ENCODE measurements at regions not wholly inside any gene's neighbourhood (a gene's known extent, or its start where the extent isn't known, plus 50 kb on each side); places are given as distances from the start of the nearest gene placed in this dataset.

DNA sequence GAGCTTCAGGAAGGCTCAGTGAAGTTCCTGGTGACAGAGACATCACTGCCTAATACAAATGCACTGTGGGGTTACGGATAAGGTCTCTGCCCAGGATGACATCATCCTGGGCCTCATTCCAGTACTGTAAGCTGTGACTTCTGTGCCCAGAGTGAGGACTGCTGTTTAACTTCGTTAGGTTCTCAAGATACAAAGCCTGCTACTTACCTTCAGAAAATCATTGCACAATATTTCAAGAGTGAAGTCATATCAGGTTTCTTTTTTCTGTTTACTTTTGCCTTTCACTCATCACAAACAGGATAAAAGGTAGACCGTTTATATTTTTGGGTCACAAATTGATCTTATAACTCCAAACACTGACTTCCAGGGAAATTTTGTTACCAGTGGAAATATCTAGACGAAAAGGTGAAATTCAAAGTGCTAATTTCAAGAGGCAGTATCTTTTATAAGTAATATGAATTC, 241.2 kb downstream of the PIK3R1 start:
- H3K9me3 ChIP-seq (ENCODE audit: control insufficient read depth, insufficient read depth, low read depth, low read length) = peaks cover 11% of the 10 kb centered on the region; the same call in 1 of the 2 replicates

DNA sequence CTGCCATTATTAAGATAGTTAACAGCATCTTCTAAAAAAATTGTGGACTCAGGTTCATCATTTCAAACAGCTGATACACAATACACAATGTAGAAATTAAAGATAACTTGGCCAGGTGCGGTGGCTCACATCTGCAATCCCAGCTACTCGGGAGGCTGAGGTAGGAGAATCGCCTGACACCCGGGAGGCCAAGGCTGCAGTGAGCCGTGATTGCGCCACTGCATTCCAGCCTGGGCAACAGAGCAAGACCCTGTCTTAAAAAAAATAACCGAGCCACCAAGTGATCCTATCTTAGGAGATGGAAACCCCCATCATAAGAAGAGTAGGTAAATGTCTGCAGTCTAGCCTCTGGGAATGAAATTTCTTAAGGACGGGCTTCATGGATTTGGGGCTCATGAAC, 241.7 kb downstream of the PIK3R1 start:
- Histone ChIP-seq H3K36me3 (ENCODE audit: control insufficient read depth, insufficient read depth, low read length) (no peaks in the 10 kb centered on the region), H3K4me3 (ENCODE audit: low read depth, low read length) (no peak overlapping the region), H3K9me3 (ENCODE audit: control insufficient read depth, insufficient read depth, low read depth, low read length) (peaks cover 11% of the 10 kb centered on the region; the same call in 1 of the 2 replicates), H3K27ac (ENCODE audit: low read depth, low read length) (no peak overlapping the region), H3K4me1 (ENCODE audit: control insufficient read depth, insufficient read depth, low read length) (peaks cover 15% of the 10 kb centered on the region), H3K27me3 (ENCODE audit: control insufficient read depth, insufficient read depth, low read length) (no peaks in the 10 kb centered on the region), H3K9ac (ENCODE audit: low read length) (no peak overlapping the region)

More for the DNA sequence above, 241.2 kb downstream of the PIK3R1 start:
- H3K4me3 ChIP-seq (ENCODE audit: low read depth, low read length) = no peak overlapping the region
- H3K27ac ChIP-seq (ENCODE audit: low read depth, low read length) = no peak overlapping the region
- H3K36me3 ChIP-seq (ENCODE audit: control insufficient read depth, insufficient read depth, low read length) = no peaks in the 10 kb centered on the region
- H3K4me1 ChIP-seq (ENCODE audit: control insufficient read depth, insufficient read depth, low read length) = peaks cover 15% of the 10 kb centered on the region
- H3K9ac ChIP-seq (ENCODE audit: low read length) = no peak overlapping the region
- H3K27me3 ChIP-seq (ENCODE audit: control insufficient read depth, insufficient read depth, low read length) = no peaks in the 10 kb centered on the region

DNA sequence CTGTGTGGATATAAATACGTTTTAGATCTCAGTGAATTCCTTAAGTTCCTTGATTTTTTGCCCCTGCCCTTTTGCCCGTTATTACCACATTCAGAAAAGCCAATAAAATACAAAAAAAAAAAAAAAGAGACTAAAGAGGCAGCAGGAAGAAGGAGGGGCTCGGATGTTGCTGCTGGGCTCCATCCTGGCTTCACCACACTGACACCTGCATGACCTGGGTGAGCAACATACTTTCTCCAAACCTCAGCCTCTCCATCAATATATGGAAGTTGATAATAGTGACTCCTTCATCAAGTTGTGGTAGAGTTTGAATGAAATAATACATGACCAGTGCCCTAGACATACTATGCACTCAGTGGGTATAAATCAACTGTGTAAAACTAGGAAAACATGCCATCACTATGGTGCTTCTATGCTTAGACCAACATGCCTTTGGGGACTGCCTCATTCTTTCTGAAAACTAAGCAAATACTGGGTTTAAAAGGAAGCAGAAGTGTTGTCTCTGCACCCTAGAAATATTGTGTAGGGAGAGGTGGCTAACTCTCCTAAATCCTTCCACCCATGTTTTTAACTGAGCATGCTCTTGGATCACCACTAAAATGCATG, 243.0 kb downstream of the PIK3R1 start:
- Histone ChIP-seq H3K36me3 (ENCODE audit: control insufficient read depth, insufficient read depth, low read length) (no peaks in the 10 kb centered on the region), H3K9ac (ENCODE audit: low read length) (no peak overlapping the region), H3K9me3 (ENCODE audit: control insufficient read depth, insufficient read depth, low read depth, low read length) (peaks cover 11% of the 10 kb centered on the region; the same call in 1 of the 2 replicates), H3K27me3 (ENCODE audit: control insufficient read depth, insufficient read depth, low read length) (no peaks in the 10 kb centered on the region), H3K27ac (ENCODE audit: low read depth, low read length) (no peak overlapping the region), H3K4me3 (ENCODE audit: low read depth, low read length) (no peak overlapping the region), H3K4me1 (ENCODE audit: control insufficient read depth, insufficient read depth, low read length) (peaks cover 15% of the 10 kb centered on the region)

DNA sequence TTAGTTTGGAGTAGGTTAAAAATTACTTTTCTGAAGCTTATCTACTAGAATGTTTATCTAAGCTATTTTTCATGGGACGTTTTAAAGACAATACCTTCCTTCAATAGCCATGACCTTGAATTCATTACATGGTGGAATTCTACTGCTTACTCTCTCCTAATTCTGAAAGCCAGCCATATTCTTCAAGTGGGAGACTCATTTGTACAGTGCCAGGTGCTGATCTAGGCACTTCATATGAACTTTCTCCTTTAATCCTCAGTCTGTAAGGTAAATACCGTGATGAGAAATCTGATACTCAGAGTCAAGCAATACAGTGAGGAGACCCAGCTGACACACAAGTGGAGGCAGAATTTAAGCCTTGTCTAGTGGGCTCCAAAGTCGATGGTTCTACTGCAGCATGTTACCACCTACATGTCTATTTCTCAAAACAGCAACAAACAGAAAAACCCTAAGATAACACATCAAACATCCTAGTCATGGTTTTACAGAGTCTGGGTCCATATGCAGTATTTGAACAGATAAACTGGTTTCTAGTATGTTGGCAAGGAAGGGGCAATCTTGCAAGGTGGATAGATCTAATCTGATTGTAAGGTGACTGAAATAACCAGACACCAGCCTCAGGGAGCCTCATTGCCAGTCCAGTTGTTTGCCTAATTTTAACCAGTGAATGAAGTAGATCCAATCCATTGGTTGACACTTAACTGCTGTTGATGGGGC, 243.7 kb downstream of the PIK3R1 start:
- no peak overlapping the region for H3K9ac ChIP-seq (ENCODE audit: low read length)
- no peak overlapping the region for H3K27ac ChIP-seq (ENCODE audit: low read depth, low read length)
- no peaks in the 10 kb centered on the region for H3K36me3 ChIP-seq (ENCODE audit: control insufficient read depth, insufficient read depth, low read length)
- H3K9me3 ChIP-seq (ENCODE audit: control insufficient read depth, insufficient read depth, low read depth, low read length) = peaks cover 6% of the 10 kb centered on the region; the same call in 1 of the 2 replicates
- H3K4me3 ChIP-seq (ENCODE audit: low read depth, low read length) = no peak overlapping the region
- peaks cover 15% of the 10 kb centered on the region for H3K4me1 ChIP-seq (ENCODE audit: control insufficient read depth, insufficient read depth, low read length)
- no peaks in the 10 kb centered on the region for H3K27me3 ChIP-seq (ENCODE audit: control insufficient read depth, insufficient read depth, low read length)

DNA sequence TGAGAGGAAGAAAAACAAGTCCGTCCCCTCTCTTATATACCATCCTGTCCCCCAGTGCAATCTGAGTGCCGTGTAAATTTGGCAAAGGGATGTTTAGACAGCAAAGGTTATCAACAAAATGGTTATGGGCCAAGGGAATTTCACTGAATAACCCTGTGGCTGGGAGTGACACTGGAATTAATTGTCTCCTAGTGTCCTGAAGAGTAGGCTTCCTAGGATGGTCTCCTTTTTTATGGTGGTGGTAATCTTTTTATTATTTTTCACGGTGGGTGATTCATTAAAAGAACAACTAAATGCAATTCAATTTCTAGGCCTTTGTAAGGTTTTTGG, 244.2 kb downstream of the PIK3R1 start:
- Histone ChIP-seq H3K36me3 (ENCODE audit: control insufficient read depth, insufficient read depth, low read length) (no peaks in the 10 kb centered on the region), H3K9ac (ENCODE audit: low read length) (no peak overlapping the region), H3K9me3 (ENCODE audit: control insufficient read depth, insufficient read depth, low read depth, low read length) (0 out of 2 replicates have a peak, but pooled peaks cover under 1% of the 10 kb centered on the region), H3K27ac (ENCODE audit: low read depth, low read length) (no peak overlapping the region), H3K4me3 (ENCODE audit: low read depth, low read length) (no peak overlapping the region), H3K27me3 (ENCODE audit: control insufficient read depth, insufficient read depth, low read length) (no peaks in the 10 kb centered on the region), H3K4me1 (ENCODE audit: control insufficient read depth, insufficient read depth, low read length) (peaks cover 15% of the 10 kb centered on the region)

DNA sequence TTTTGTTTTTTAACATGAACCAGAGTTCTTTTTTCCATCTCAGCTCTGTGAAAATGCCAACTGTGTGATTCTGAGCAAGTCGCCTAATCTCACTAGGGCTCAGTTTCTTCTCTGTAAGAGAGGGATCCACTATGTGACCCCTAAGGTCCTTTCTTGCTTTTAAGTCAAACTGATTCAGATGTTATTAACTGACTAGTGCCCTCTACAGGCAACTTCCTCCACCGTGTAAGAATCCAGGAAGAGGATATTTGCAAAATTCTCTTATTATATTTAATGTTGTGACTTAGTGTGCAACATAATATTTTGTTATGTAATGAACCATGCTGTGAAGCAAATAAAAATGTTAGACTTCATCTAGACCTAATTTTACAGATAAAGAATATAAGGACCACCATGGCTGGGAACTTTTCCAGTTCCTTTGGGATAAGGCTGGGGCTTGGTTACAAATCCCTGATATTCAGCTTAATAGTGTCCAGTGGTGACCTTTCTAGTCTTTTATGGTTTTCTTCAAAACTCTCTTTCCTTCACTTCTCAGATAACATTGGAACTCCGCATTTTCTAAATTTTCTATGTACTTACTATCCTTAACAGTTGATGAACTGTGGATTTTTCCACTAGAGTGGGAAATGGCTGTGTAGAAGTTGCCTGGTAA, 244.7 kb downstream of the PIK3R1 start:
- H3K4me1 ChIP-seq (ENCODE audit: control insufficient read depth, insufficient read depth, low read length) = peaks cover 15% of the 10 kb centered on the region
- H3K27me3 ChIP-seq (ENCODE audit: control insufficient read depth, insufficient read depth, low read length) = no peaks in the 10 kb centered on the region
- H3K9ac ChIP-seq (ENCODE audit: low read length) = no peak overlapping the region
- H3K9me3 ChIP-seq (ENCODE audit: control insufficient read depth, insufficient read depth, low read depth, low read length) = no peaks in the 10 kb centered on the region
- no peak overlapping the region for H3K4me3 ChIP-seq (ENCODE audit: low read depth, low read length)
- no peaks in the 10 kb centered on the region for H3K36me3 ChIP-seq (ENCODE audit: control insufficient read depth, insufficient read depth, low read length)
- no peak overlapping the region for H3K27ac ChIP-seq (ENCODE audit: low read depth, low read length)

DNA sequence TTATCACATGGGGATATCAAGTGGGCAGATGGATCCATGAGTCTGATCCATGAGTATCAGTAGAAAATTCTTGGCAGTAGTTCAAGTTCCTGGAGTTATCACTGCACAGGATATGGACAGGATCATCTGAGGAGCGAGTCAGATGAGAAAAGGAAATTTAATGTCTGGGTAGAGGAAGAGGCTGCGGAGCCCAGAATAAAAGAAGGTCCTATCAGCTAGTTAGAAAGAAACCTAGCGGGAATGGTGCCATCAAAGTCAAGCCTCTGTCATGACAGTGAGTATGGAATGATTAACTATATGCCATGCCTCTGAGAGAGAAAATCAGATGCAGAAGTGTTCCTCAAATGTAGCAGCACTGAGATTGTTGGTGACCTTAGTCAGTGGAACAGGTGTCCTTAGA, 248.1 kb downstream of the PIK3R1 start:
- Histone ChIP-seq H3K27ac (ENCODE audit: low read depth, low read length) (no peak overlapping the region), H3K27me3 (ENCODE audit: control insufficient read depth, insufficient read depth, low read length) (no peaks in the 10 kb centered on the region), H3K36me3 (ENCODE audit: control insufficient read depth, insufficient read depth, low read length) (no peaks in the 10 kb centered on the region), H3K4me1 (ENCODE audit: control insufficient read depth, insufficient read depth, low read length) (peaks cover 10% of the 10 kb centered on the region; the same call in 1 of the 2 replicates), H3K4me3 (ENCODE audit: low read depth, low read length) (no peak overlapping the region), H3K9me3 (ENCODE audit: control insufficient read depth, insufficient read depth, low read depth, low read length) (no peaks in the 10 kb centered on the region), H3K9ac (ENCODE audit: low read length) (no peak overlapping the region)

DNA sequence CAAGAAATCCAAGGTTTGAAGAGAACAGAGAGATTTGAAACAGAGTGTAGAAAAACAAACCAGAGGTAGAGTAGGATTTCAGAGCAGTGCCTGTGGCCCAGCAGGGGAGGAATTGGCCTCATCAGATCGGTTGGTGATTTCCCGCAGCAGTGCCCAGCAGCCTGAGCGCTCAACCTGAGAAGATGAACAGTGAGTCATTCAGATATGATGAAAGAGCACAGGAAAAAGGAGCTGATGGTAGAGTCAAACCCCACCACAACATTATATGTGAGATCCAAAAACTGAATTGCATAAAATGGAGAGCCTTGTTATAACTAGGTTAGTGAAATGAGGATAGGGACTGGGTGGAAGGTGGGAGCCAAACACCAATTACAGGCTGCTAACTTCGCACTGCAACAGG, 248.9 kb downstream of the PIK3R1 start:
- Histone ChIP-seq H3K9ac (ENCODE audit: low read length) (no peak overlapping the region), H3K36me3 (ENCODE audit: control insufficient read depth, insufficient read depth, low read length) (no peaks in the 10 kb centered on the region), H3K9me3 (ENCODE audit: control insufficient read depth, insufficient read depth, low read depth, low read length) (no peaks in the 10 kb centered on the region), H3K4me1 (ENCODE audit: control insufficient read depth, insufficient read depth, low read length) (peaks cover 10% of the 10 kb centered on the region; the same call in 1 of the 2 replicates), H3K27me3 (ENCODE audit: control insufficient read depth, insufficient read depth, low read length) (no peaks in the 10 kb centered on the region), H3K27ac (ENCODE audit: low read depth, low read length) (no peak overlapping the region), H3K4me3 (ENCODE audit: low read depth, low read length) (no peak overlapping the region)

DNA sequence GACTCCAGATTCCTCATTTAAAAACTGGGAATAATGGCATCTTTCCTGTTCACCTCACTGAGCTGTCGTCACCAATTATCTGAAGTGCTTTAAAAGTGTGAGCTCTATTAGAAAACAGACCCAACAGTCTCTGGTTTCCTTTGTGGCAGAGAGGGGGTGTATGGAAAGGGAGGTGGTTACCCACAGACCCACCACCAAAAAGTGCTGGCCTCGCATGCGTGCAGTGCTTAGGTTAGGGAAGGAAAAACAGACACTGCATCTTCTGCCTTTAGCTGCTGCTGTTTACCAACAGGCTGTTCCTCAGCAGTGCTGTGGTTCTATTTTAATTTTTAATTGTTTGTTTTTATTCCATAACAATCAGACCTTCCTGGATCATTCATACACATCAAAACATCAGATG, 249.6 kb downstream of the PIK3R1 start:
- no peak overlapping the region for H3K4me3 ChIP-seq (ENCODE audit: low read depth, low read length)
- H3K9ac ChIP-seq (ENCODE audit: low read length) = no peak overlapping the region
- no peaks in the 10 kb centered on the region for H3K9me3 ChIP-seq (ENCODE audit: control insufficient read depth, insufficient read depth, low read depth, low read length)
- H3K27me3 ChIP-seq (ENCODE audit: control insufficient read depth, insufficient read depth, low read length) = no peaks in the 10 kb centered on the region
- H3K4me1 ChIP-seq (ENCODE audit: control insufficient read depth, insufficient read depth, low read length) = 0 out of 2 replicates have a peak, but pooled peaks cover 4% of the 10 kb centered on the region
- H3K36me3 ChIP-seq (ENCODE audit: control insufficient read depth, insufficient read depth, low read length) = no peaks in the 10 kb centered on the region
- no peak overlapping the region for H3K27ac ChIP-seq (ENCODE audit: low read depth, low read length)

DNA sequence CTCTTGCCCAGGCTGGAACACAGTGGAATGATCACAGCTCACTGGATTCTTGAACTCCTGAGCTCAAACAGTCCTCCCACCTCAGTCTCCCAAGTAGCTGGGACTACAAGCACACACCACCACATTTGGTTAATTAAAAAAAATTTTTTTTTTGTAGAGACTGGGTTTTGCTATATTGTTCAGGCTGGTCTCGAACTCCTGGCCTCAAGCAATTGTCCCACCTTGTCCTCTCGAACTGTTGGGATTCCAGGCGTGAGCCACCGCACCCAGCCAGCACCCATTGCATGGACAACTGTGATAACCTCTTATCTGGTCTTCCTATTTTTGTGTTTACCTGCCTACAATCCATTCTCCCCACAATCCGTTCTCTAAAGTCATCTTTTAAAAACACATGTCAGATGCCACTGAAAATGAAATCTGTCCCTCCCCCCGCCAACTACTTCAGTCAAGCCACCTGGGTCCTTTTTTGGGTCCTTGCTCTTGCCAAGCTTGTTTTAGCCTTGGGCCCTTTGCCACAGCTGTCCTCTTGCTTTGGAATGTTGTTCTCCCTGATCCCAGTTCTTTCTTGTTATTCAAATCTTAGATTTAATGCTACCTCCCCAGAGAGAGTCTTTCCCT, 250.5 kb downstream of the PIK3R1 start:
- no peak overlapping the region for H3K9ac ChIP-seq (ENCODE audit: low read length)
- no peak overlapping the region for H3K27ac ChIP-seq (ENCODE audit: low read depth, low read length)
- no peak overlapping the region for H3K4me3 ChIP-seq (ENCODE audit: low read depth, low read length)
- H3K4me1 ChIP-seq (ENCODE audit: control insufficient read depth, insufficient read depth, low read length) = 0 out of 2 replicates have a peak, but pooled peaks cover 4% of the 10 kb centered on the region
- no peaks in the 10 kb centered on the region for H3K36me3 ChIP-seq (ENCODE audit: control insufficient read depth, insufficient read depth, low read length)
- H3K27me3 ChIP-seq (ENCODE audit: control insufficient read depth, insufficient read depth, low read length) = no peaks in the 10 kb centered on the region
- no peaks in the 10 kb centered on the region for H3K9me3 ChIP-seq (ENCODE audit: control insufficient read depth, insufficient read depth, low read depth, low read length)

DNA sequence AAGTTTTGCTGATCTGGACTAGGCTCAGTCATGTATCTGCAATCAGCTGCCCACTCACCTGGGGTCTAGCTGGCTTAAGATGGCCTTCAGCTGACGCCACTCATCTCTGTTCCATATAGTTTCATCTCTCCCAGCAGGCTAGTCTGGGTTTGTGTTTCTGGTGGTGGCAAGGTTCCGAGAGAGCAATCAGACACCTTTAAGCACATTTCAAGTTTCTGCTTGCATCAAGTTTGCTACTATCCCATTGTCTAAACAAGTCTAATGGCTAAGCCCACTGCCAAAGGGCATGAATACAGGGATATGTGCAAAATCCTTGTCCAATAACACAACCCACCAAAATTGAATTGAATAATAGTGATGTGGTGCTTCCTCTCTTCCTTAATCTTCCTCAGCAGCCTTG, 251.7 kb downstream of the PIK3R1 start:
- no peak overlapping the region for H3K27ac ChIP-seq (ENCODE audit: low read depth, low read length)
- no peaks in the 10 kb centered on the region for H3K9me3 ChIP-seq (ENCODE audit: control insufficient read depth, insufficient read depth, low read depth, low read length)
- H3K4me3 ChIP-seq (ENCODE audit: low read depth, low read length) = no peak overlapping the region
- no peaks in the 10 kb centered on the region for H3K27me3 ChIP-seq (ENCODE audit: control insufficient read depth, insufficient read depth, low read length)
- no peak overlapping the region for H3K9ac ChIP-seq (ENCODE audit: low read length)
- no peaks in the 10 kb centered on the region for H3K36me3 ChIP-seq (ENCODE audit: control insufficient read depth, insufficient read depth, low read length)
- H3K4me1 ChIP-seq (ENCODE audit: control insufficient read depth, insufficient read depth, low read length) = 0 out of 2 replicates have a peak, but pooled peaks cover 4% of the 10 kb centered on the region
